ENCODE measurements at regions not wholly inside any gene's neighbourhood (a gene's known extent, or its start where the extent isn't known, plus 50 kb on each side); places are given as distances from the start of the nearest gene placed in this dataset.
"Not testable (repeated sequence)": the region's sequence is repeated elsewhere in the genome, so short reads cannot be mapped to it uniquely, and the experiment has no call there.

GRCh38 chr5:92963800-92964199 is 617.2 kb downstream of the NR2F1-AS1 start:
- CTCF ChIA-PET = no interaction called here
- Mint-ChIP-seq H3K4me1 (no peaks in the 10 kb centered on the region), H3K27me3 (no peaks in the 10 kb centered on the region), H3K27ac (no peak overlapping the region), H3K4me3 (no peak overlapping the region), H3K9me3 (no peaks in the 10 kb centered on the region), H3K36me3 (no peaks in the 10 kb centered on the region)
- no peak for DNase-seq

GRCh38 chr5:92962752-92963151 is 618.3 kb downstream of the NR2F1-AS1 start:
- Mint-ChIP-seq H3K27me3 (no peaks in the 10 kb centered on the region), H3K4me3 (no peak overlapping the region), H3K9me3 (no peaks in the 10 kb centered on the region), H3K27ac (no peak overlapping the region), H3K4me1 (no peaks in the 10 kb centered on the region), H3K36me3 (no peaks in the 10 kb centered on the region)
- CTCF ChIA-PET = no interaction called here
- no peak for DNase-seq

GRCh38 chr5:92956886-92957285 is 624.1 kb downstream of the NR2F1-AS1 start:
- DNase-seq = no peak
- Mint-ChIP-seq H3K27me3 (no peaks in the 10 kb centered on the region), H3K27ac (no peak overlapping the region), H3K36me3 (no peaks in the 10 kb centered on the region), H3K4me3 (no peak overlapping the region), H3K9me3 (peaks cover 7% of the 10 kb centered on the region), H3K4me1 (no peaks in the 10 kb centered on the region)
- CTCF ChIA-PET = no interaction called here

- no peak overlapping the region for H3K4me3 Mint-ChIP-seq
- DNase-seq = no peak
- H3K4me1 Mint-ChIP-seq = no peaks in the 10 kb centered on the region
- CTCF ChIA-PET = no interaction called here
- H3K9me3 Mint-ChIP-seq = peaks cover 9% of the 10 kb centered on the region
- H3K27ac Mint-ChIP-seq = no peak overlapping the region
- no peaks in the 10 kb centered on the region for H3K27me3 Mint-ChIP-seq
- H3K36me3 Mint-ChIP-seq = no peaks in the 10 kb centered on the region
Measured at GRCh38 chr5:92952243-92952642, 628.8 kb downstream of the NR2F1-AS1 start.

- no peaks in the 10 kb centered on the region for H3K4me1 Mint-ChIP-seq
- no peak overlapping the region for H3K27ac Mint-ChIP-seq
- H3K27me3 Mint-ChIP-seq = no peaks in the 10 kb centered on the region
- peaks cover 9% of the 10 kb centered on the region for H3K9me3 Mint-ChIP-seq
- DNase-seq = no peak
- H3K4me3 Mint-ChIP-seq = no peak overlapping the region
- H3K36me3 Mint-ChIP-seq = no peaks in the 10 kb centered on the region
- CTCF ChIA-PET = no interaction called here
Measured at GRCh38 chr5:92951746-92952145, 629.3 kb downstream of the NR2F1-AS1 start.

- no peaks in the 10 kb centered on the region for H3K4me1 Mint-ChIP-seq
- H3K36me3 Mint-ChIP-seq = no peaks in the 10 kb centered on the region
- no peak overlapping the region for H3K4me3 Mint-ChIP-seq
- H3K27ac Mint-ChIP-seq = no peak overlapping the region
- CTCF ChIA-PET = no interaction called here
- DNase-seq = no peak
- no peaks in the 10 kb centered on the region for H3K9me3 Mint-ChIP-seq
- no peaks in the 10 kb centered on the region for H3K27me3 Mint-ChIP-seq
Measured at GRCh38 chr5:92946546-92946945, 634.5 kb downstream of the NR2F1-AS1 start.

GRCh38 chr5:92945605-92946097 is 635.4 kb downstream of the NR2F1-AS1 start:
- DNase-seq = no peak
- Mint-ChIP-seq H3K9me3 (no peaks in the 10 kb centered on the region), H3K27me3 (no peaks in the 10 kb centered on the region), H3K27ac (no peak overlapping the region), H3K4me3 (no peak overlapping the region), H3K36me3 (no peaks in the 10 kb centered on the region), H3K4me1 (no peaks in the 10 kb centered on the region)
- CTCF ChIA-PET = no interaction called here

GRCh38 chr5:92944903-92945604 is 636.0 kb downstream of the NR2F1-AS1 start:
- H3K36me3 Mint-ChIP-seq = no peaks in the 10 kb centered on the region
- no peak for DNase-seq
- no peaks in the 10 kb centered on the region for H3K9me3 Mint-ChIP-seq
- no peaks in the 10 kb centered on the region for H3K4me1 Mint-ChIP-seq
- no peak overlapping the region for H3K27ac Mint-ChIP-seq
- CTCF ChIA-PET = no interaction called here
- H3K4me3 Mint-ChIP-seq = no peak overlapping the region
- H3K27me3 Mint-ChIP-seq = no peaks in the 10 kb centered on the region

- CTCF ChIA-PET = no interaction called here
- no peaks in the 10 kb centered on the region for H3K27me3 Mint-ChIP-seq
- no peak overlapping the region for H3K27ac Mint-ChIP-seq
- no peaks in the 10 kb centered on the region for H3K36me3 Mint-ChIP-seq
- no peaks in the 10 kb centered on the region for H3K9me3 Mint-ChIP-seq
- H3K4me1 Mint-ChIP-seq = no peaks in the 10 kb centered on the region
- DNase-seq = no peak
- no peak overlapping the region for H3K4me3 Mint-ChIP-seq
Measured at GRCh38 chr5:92944337-92944736, 636.7 kb downstream of the NR2F1-AS1 start.

GRCh38 chr5:92942762-92943161 is 638.3 kb downstream of the NR2F1-AS1 start:
- no peaks in the 10 kb centered on the region for H3K4me1 Mint-ChIP-seq
- no peaks in the 10 kb centered on the region for H3K36me3 Mint-ChIP-seq
- DNase-seq = no peak
- H3K27me3 Mint-ChIP-seq = no peaks in the 10 kb centered on the region
- H3K4me3 Mint-ChIP-seq = no peak overlapping the region
- H3K9me3 Mint-ChIP-seq = no peaks in the 10 kb centered on the region
- no peak overlapping the region for H3K27ac Mint-ChIP-seq
- CTCF ChIA-PET = no interaction called here

GRCh38 chr5:92941806-92942205 is 639.2 kb downstream of the NR2F1-AS1 start:
- no peak for DNase-seq
- H3K36me3 Mint-ChIP-seq = no peaks in the 10 kb centered on the region
- no peak overlapping the region for H3K27ac Mint-ChIP-seq
- no peaks in the 10 kb centered on the region for H3K4me1 Mint-ChIP-seq
- H3K9me3 Mint-ChIP-seq = no peaks in the 10 kb centered on the region
- CTCF ChIA-PET = no interaction called here
- no peak overlapping the region for H3K4me3 Mint-ChIP-seq
- H3K27me3 Mint-ChIP-seq = no peaks in the 10 kb centered on the region

- Mint-ChIP-seq H3K27ac (no peak overlapping the region), H3K4me1 (no peaks in the 10 kb centered on the region), H3K36me3 (no peaks in the 10 kb centered on the region), H3K27me3 (no peaks in the 10 kb centered on the region), H3K9me3 (no peaks in the 10 kb centered on the region), H3K4me3 (no peak overlapping the region)
- DNase-seq = no peak
- CTCF ChIA-PET = no interaction called here
Measured at GRCh38 chr5:92939428-92939827, 641.6 kb downstream of the NR2F1-AS1 start.

GRCh38 chr5:92937396-92937795 is 643.6 kb downstream of the NR2F1-AS1 start:
- H3K36me3 Mint-ChIP-seq, H3K27me3 Mint-ChIP-seq, H3K4me1 Mint-ChIP-seq, H3K27ac Mint-ChIP-seq, CTCF ChIA-PET, H3K4me3 Mint-ChIP-seq, DNase-seq, H3K9me3 Mint-ChIP-seq: not testable (repeated sequence)

GRCh38 chr5:92930057-92930456 is 651.0 kb downstream of the NR2F1-AS1 start:
- Mint-ChIP-seq H3K27ac (no peak overlapping the region), H3K36me3 (no peaks in the 10 kb centered on the region), H3K4me3 (no peak overlapping the region), H3K9me3 (no peaks in the 10 kb centered on the region), H3K27me3 (no peaks in the 10 kb centered on the region), H3K4me1 (no peaks in the 10 kb centered on the region)
- CTCF ChIA-PET = no interaction called here
- no peak for DNase-seq

GRCh38 chr5:92927291-92927778 is 653.7 kb downstream of the NR2F1-AS1 start:
- H3K4me3 Mint-ChIP-seq = no peak overlapping the region
- H3K4me1 Mint-ChIP-seq = no peaks in the 10 kb centered on the region
- H3K27ac Mint-ChIP-seq = no peak overlapping the region
- H3K27me3 Mint-ChIP-seq = no peaks in the 10 kb centered on the region
- no peak for DNase-seq
- no peaks in the 10 kb centered on the region for H3K36me3 Mint-ChIP-seq
- CTCF ChIA-PET = no interaction called here
- no peaks in the 10 kb centered on the region for H3K9me3 Mint-ChIP-seq

GRCh38 chr5:92923885-92924284 is 657.1 kb downstream of the NR2F1-AS1 start:
- no peaks in the 10 kb centered on the region for H3K9me3 Mint-ChIP-seq
- no peaks in the 10 kb centered on the region for H3K4me1 Mint-ChIP-seq
- H3K4me3 Mint-ChIP-seq = no peak overlapping the region
- CTCF ChIA-PET = no interaction called here
- no peaks in the 10 kb centered on the region for H3K27me3 Mint-ChIP-seq
- DNase-seq = no peak
- no peak overlapping the region for H3K27ac Mint-ChIP-seq
- no peaks in the 10 kb centered on the region for H3K36me3 Mint-ChIP-seq
